HepG2 (cell line): ENCODE measurements at regions not wholly inside any gene's neighbourhood (a gene's known extent, or its start where the extent isn't known, plus 50 kb on each side); places are given as distances from the start of the nearest gene placed in this dataset.

ENCODE experiments used
- ATAC-seq: fragments of 200-7000 bp; cut with Tn5 transposase; 3 replicates; pipeline ENCODE4 v1.9.1; 2020; ENCODE audit warnings: mild to moderate bottlenecking, moderate library complexity
- BruUV-seq: library from RNA; stranded (reverse); fragments of 400-500 nt; replicated peaks from 2 replicates; lab custom pipeline; 2021; lab: Mats Ljungman, UMichigan
- CTCF ChIA-PET: fragments of 300-600 bp; formaldehyde crosslinking; extraction: SDS; loops from one replicate; lab custom pipeline; 2021; ENCODE audit warnings: low total read pairs, inconsistent platforms, low intra/inter-chr PET ratio; lab: Yijun Ruan, JAX
- POLR2A ChIA-PET: fragments of 350-600 bp; sonication (Branson Sonifier 250); formaldehyde crosslinking; loops from one replicate; lab custom pipeline; 2020; ENCODE audit warnings: antibody characterized with exemption, inconsistent platforms; lab: Yijun Ruan, JAX
- DNase-seq: peaks from one replicate; pipeline ENCODE4 v3.0.0-alpha.2; 2015; ENCODE audit warnings: low spot score
- FAIRE-seq: peaks from 3 replicates; lab custom pipeline; 2011; peaks lifted over from hg19 to GRCh38; lab: Jason Lieb, UNC
- H2AFZ ChIP-seq: one replicate; pipeline ENCODE4 v1.6.1; 2011; ENCODE audit warnings: low read length, inconsistent platforms
- H3K27ac ChIP-seq: fragments of 300-600 bp; 3 replicates; pipeline ENCODE4 v1.8.0; 2011; ENCODE audit warnings: mixed run types, mild to moderate bottlenecking, mixed read lengths, low read length, inconsistent platforms; ENCODE audit not compliant: insufficient read depth; ENCODE audit errors: extremely low read length
- H3K27me3 ChIP-seq, 2 experiments: fragments of 200-600 bp in 1 of 2; 2 replicates in 1 of 2; 3 replicates in 1 of 2; pipeline versions ENCODE4 v1.6.0 to v1.8.0; 2011; ENCODE audit warnings: low read length in 2 of 2, mild to moderate bottlenecking in 2 of 2, moderate library complexity in 2 of 2, inconsistent platforms in 1 of 2; ENCODE audit not compliant: insufficient read depth in 2 of 2, control insufficient read depth in 1 of 2
- H3K36me3 ChIP-seq, 2 experiments: fragments of 200-600 bp in 1 of 2; replicated peaks in 1 of 2; 2 replicates in 1 of 2; 3 replicates in 1 of 2; pipeline versions ENCODE4 v1.5.1 to v1.8.0; 2011; ENCODE audit warnings: low read length in 2 of 2, inconsistent platforms in 1 of 2; ENCODE audit not compliant: insufficient read depth in 2 of 2, control insufficient read depth in 1 of 2
- H3K4me1 ChIP-seq: 2 replicates; pipeline ENCODE4 v1.5.1; 2012; ENCODE audit warnings: low read length, inconsistent platforms; ENCODE audit not compliant: insufficient read depth
- H3K4me2 ChIP-seq: 2 replicates; pipeline ENCODE4 v1.6.0; 2011; ENCODE audit warnings: low read depth, low read length, inconsistent platforms
- H3K4me3 ChIP-seq, 3 experiments: fragments of 200-600 bp in 1 of 3; sonication (generic), shearing (Covaris generic) in 1 of 3; replicated peaks in 1 of 3; 2 replicates each; pipeline ENCODE4 v1.5.1; 2011 to 2016; ENCODE audit warnings: low read length in 3 of 3, inconsistent platforms in 2 of 3, low read depth in 2 of 3, mild to moderate bottlenecking in 2 of 3, control low read depth in 1 of 3, mixed read lengths in 1 of 3; ENCODE audit not compliant: insufficient read depth in 1 of 3
- H3K79me2 ChIP-seq: one replicate; pipeline ENCODE4 v1.6.1; 2011; ENCODE audit warnings: low read length, inconsistent platforms; ENCODE audit not compliant: insufficient read depth
- H3K9ac ChIP-seq: 2 replicates; pipeline ENCODE4 v1.6.0; 2011; ENCODE audit warnings: mild to moderate bottlenecking, low read depth, low read length, inconsistent platforms; ENCODE audit not compliant: insufficient read depth
- H3K9me3 ChIP-seq: 2 replicates; pipeline ENCODE4 v1.5.1; 2012; ENCODE audit warnings: mild to moderate bottlenecking, low read length
- H4K20me1 ChIP-seq: 2 replicates; pipeline ENCODE4 v1.6.0; 2011; ENCODE audit warnings: inconsistent platforms, mild to moderate bottlenecking, low read length, moderate library complexity; ENCODE audit not compliant: insufficient read depth
- BRCA1 ChIP-seq: sonication (generic); formaldehyde crosslinking; IDR thresholded peaks from 2 replicates; pipeline ENCODE4 v1.4.0; 2020; ENCODE audit warnings: missing genetic modification reagents
- FOXM1 ChIP-seq: sonication (generic); formaldehyde crosslinking; IDR thresholded peaks from 2 replicates; pipeline ENCODE4 v1.5.0; 2020; ENCODE audit warnings: missing genetic modification reagents
- GATAD1 ChIP-seq: IDR thresholded peaks from 2 replicates; pipeline ENCODE4 v1.6.1; 2016; ENCODE audit warnings: missing genetic modification reagents, missing compliant biosample characterization
- HDAC6 ChIP-seq: fragments of 200-600 bp; sonication (generic); IDR thresholded peaks from 2 replicates; pipeline ENCODE4 v1.7.0; 2017; ENCODE audit warnings: mild to moderate bottlenecking, antibody characterized with exemption, low read length, low read depth
- HMG20A ChIP-seq: IDR thresholded peaks from 2 replicates; pipeline ENCODE4 v1.6.1; 2016; ENCODE audit warnings: borderline replicate concordance
- HMGA1 ChIP-seq: sonication (generic); formaldehyde crosslinking; conservative IDR thresholded peaks from 2 replicates; pipeline ENCODE4 v1.4.0; 2020; ENCODE audit warnings: missing genetic modification reagents
- KDM5A ChIP-seq: fragments of 200-600 bp; sonication (generic); IDR thresholded peaks from 2 replicates; pipeline ENCODE4 v1.7.0; 2018; ENCODE audit warnings: antibody characterized with exemption, mild to moderate bottlenecking, low read length, borderline replicate concordance
- MXI1 ChIP-seq: IDR thresholded peaks from 3 replicates; pipeline ENCODE4 v1.6.1; 2012; ENCODE audit warnings: low read depth, low read length, inconsistent platforms, borderline replicate concordance
- MYPOP ChIP-seq: sonication (generic); formaldehyde crosslinking; IDR thresholded peaks from 2 replicates; pipeline ENCODE4 v1.8.1; 2023; ENCODE audit warnings: mild to moderate bottlenecking, moderate library complexity, missing genetic modification reagents
- NKX3-1 ChIP-seq: sonication (generic); formaldehyde crosslinking; IDR thresholded peaks from 2 replicates; pipeline ENCODE4 v1.5.0; 2020; ENCODE audit warnings: missing genetic modification reagents
- RBAK ChIP-seq: sonication (generic); formaldehyde crosslinking; IDR thresholded peaks from 2 replicates; pipeline ENCODE4 v1.5.1; 2020; ENCODE audit warnings: mild to moderate bottlenecking, missing genetic modification reagents
- SIN3B ChIP-seq: fragments of 150-350 bp; IDR thresholded peaks from 2 replicates; pipeline ENCODE4 v1.6.1; 2014; ENCODE audit warnings: low read length
- SMARCE1 ChIP-seq: fragments of 450-650 bp; IDR thresholded peaks from 2 replicates; pipeline ENCODE4 v1.6.1; 2017; ENCODE audit warnings: borderline replicate concordance
- SRF ChIP-seq: IDR thresholded peaks from 2 replicates; pipeline ENCODE4 v1.6.1; 2011; ENCODE audit warnings: mild to moderate bottlenecking, low read depth, low read length, moderate library complexity
- SRSF1 ChIP-seq: fragments of 200-400 bp; formaldehyde crosslinking; optimal IDR thresholded peaks from 2 replicates; pipeline ENCODE3; 2017; ENCODE audit warnings: mild to moderate bottlenecking, low read depth, low read length, moderate library complexity
- TRAFD1 ChIP-seq: sonication (generic); formaldehyde crosslinking; IDR thresholded peaks from 2 replicates; pipeline ENCODE4 v1.5.1; 2020; ENCODE audit warnings: missing genetic modification reagents, mild to moderate bottlenecking, borderline replicate concordance
- XBP1 ChIP-seq: sonication (generic); formaldehyde crosslinking; IDR thresholded peaks from 2 replicates; pipeline ENCODE4 v1.5.0; 2020; ENCODE audit warnings: missing genetic modification reagents
- ZNF766 ChIP-seq: sonication (generic); formaldehyde crosslinking; IDR thresholded peaks from 2 replicates; pipeline ENCODE4 v1.5.0; 2020; ENCODE audit warnings: missing genetic modification reagents, borderline replicate concordance
- ZNF816 ChIP-seq: sonication (generic); formaldehyde crosslinking; IDR thresholded peaks from 2 replicates; pipeline ENCODE4 v1.8.0; 2022; ENCODE audit warnings: missing genetic modification reagents, mild to moderate bottlenecking, borderline replicate concordance
- WGBS: methylation state at CpG from one replicate; pipeline ENCODE4 v1.1.6; 2017; ENCODE audit warnings: low lambda C conversion rate; 5-methylcytosine and 5-hydroxymethylcytosine counted together
- in situ Hi-C: cut with HindIII; loops from 2 replicates; pipeline ENCODE4 v1.10.0; 2017; ENCODE audit warnings: low pct_unique_long_range_greater_than_20kb; ENCODE audit not compliant: extremely low pct_ligation_motif_present
- intact Hi-C: fragments of 100-400 bp; cut with micrococcal nuclease; formaldehyde crosslinking; loops from one replicate; pipeline ENCODE4 v1.10.0; 2022; ENCODE audit not compliant: unreplicated experiment
- TF ChIP-seq, protein P1 (sequence below): sonication (generic); formaldehyde crosslinking; IDR thresholded peaks from 2 replicates; pipeline ENCODE4 v1.5.0; 2020; ENCODE audit warnings: mild to moderate bottlenecking, missing genetic modification reagents
- TF ChIP-seq, protein P2 (sequence below): sonication (generic); formaldehyde crosslinking; IDR thresholded peaks from 2 replicates; pipeline ENCODE4 v1.5.0; 2020; ENCODE audit warnings: missing genetic modification reagents

GRCh38 chr11:33949252-33949913 is 57.5 kb upstream of the LMO2 start (continued):
- TF ChIP-seq, protein P1, sequence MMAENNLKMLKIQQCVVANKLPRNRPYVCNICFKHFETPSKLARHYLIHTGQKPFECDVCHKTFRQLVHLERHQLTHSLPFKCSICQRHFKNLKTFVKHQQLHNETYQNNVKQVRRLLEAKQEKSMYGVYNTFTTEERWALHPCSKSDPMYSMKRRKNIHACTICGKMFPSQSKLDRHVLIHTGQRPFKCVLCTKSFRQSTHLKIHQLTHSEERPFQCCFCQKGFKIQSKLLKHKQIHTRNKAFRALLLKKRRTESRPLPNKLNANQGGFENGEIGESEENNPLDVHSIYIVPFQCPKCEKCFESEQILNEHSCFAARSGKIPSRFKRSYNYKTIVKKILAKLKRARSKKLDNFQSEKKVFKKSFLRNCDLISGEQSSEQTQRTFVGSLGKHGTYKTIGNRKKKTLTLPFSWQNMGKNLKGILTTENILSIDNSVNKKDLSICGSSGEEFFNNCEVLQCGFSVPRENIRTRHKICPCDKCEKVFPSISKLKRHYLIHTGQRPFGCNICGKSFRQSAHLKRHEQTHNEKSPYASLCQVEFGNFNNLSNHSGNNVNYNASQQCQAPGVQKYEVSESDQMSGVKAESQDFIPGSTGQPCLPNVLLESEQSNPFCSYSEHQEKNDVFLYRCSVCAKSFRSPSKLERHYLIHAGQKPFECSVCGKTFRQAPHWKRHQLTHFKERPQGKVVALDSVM (CRISPR knock-in tag): no peak
- TF ChIP-seq FOXM1 (CRISPR knock-in tag) (no peak), SIN3B (no peak), ZNF766 (no peak), SRF (no peak), MXI1 (no peak), MYPOP (no peak), SMARCE1 (no peak), NKX3-1 (CRISPR knock-in tag) (no peak), RBAK (CRISPR knock-in tag) (no peak)
- TF ChIP-seq, all 625 proteins: peak for 0

DNA sequence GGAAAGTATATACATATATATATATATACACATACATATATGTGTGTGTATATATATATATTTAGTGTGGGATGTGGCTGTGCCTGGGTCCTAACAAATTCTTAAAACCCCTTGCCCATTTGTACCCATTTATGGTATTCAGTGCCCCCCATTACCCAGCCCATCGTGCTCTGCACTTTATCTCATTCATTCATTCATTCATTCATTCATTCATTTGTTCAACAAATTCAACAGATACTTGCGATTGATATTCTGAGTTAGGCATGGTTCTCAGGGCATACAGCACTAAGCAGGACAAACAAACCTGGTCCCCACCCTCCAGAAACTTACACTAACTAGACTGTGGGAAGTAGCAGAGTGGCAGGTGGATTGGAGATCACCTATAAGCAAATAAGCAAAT is 56.6 kb upstream of the LMO2 start:
- H4K20me1 ChIP-seq: no peaks in the 10 kb centered on the region
- FAIRE-seq (no peak), ATAC-seq (no peak), DNase-seq (no peak)
- WGBS: 14% methylated on average over 2 of the region's 2 CpGs
- in situ Hi-C loops: no loop called here
- no peaks in the 10 kb centered on the region for H3K79me2 ChIP-seq
- no peak overlapping the region for H3K4me3 ChIP-seq
- BruUV-seq: no TSS peak
- intact Hi-C loops: no loop called here
- POLR2A ChIA-PET: no interaction called here
- no peak overlapping the region for H3K9ac ChIP-seq
- no peak overlapping the region for H2AFZ ChIP-seq
- no peak overlapping the region for H3K4me2 ChIP-seq
- no peaks in the 10 kb centered on the region for H3K4me1 ChIP-seq
- no peaks in the 10 kb centered on the region for H3K36me3 ChIP-seq
- CTCF ChIA-PET: no interaction called here
- peaks cover 0 to 3% of the 10 kb centered on the region in 2 experiments; a peak in 3 of 5 replicates for H3K27me3 ChIP-seq
- no peak overlapping the region for H3K27ac ChIP-seq
- no peaks in the 10 kb centered on the region for H3K9me3 ChIP-seq
- no peak for TF ChIP-seq HMG20A
- no peak for TF ChIP-seq XBP1 (CRISPR knock-in tag)
- no peak for TF ChIP-seq BRCA1 (CRISPR knock-in tag)
- TF ChIP-seq GATAD1 (CRISPR knock-in tag): no peak
- no peak for TF ChIP-seq HMGA1 (CRISPR knock-in tag)
- no peak for TF ChIP-seq SRSF1
- TF ChIP-seq HDAC6: no peak
- TF ChIP-seq, protein P2, sequence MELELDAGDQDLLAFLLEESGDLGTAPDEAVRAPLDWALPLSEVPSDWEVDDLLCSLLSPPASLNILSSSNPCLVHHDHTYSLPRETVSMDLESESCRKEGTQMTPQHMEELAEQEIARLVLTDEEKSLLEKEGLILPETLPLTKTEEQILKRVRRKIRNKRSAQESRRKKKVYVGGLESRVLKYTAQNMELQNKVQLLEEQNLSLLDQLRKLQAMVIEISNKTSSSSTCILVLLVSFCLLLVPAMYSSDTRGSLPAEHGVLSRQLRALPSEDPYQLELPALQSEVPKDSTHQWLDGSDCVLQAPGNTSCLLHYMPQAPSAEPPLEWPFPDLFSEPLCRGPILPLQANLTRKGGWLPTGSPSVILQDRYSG (CRISPR knock-in tag): no peak
- no peak for TF ChIP-seq TRAFD1 (CRISPR knock-in tag)
- no peak for TF ChIP-seq ZNF816 (CRISPR knock-in tag)
- no peak for TF ChIP-seq KDM5A
